HL-60 (cell line): ENCODE measurements at regions not wholly inside any gene's neighbourhood (a gene's known extent, or its start where the extent isn't known, plus 50 kb on each side); places are given as distances from the start of the nearest gene placed in this dataset.

ENCODE experiments used
- DNase-seq, 2 experiments: peaks; one replicate each; pipeline ENCODE4 v3.0.0-alpha.2; 2010 to 2020; ENCODE audit warnings: low read depth in 1 of 2, low spot score in 1 of 2
- H3K27ac ChIP-seq: fragments of 250-450 bp; sonication (Bioruptor Pico); replicated peaks from 2 replicates; pipeline ENCODE4 v1.5.1; 2020; ENCODE audit warnings: mild to moderate bottlenecking, moderate library complexity
- H3K27me3 ChIP-seq: fragments of 250-450 bp; sonication (Bioruptor Pico); 2 replicates; pipeline ENCODE4 v1.5.1; 2021; ENCODE audit warnings: mild to moderate bottlenecking, moderate library complexity; ENCODE audit not compliant: insufficient read depth, poor library complexity, severe bottlenecking
- H3K4me3 ChIP-seq: replicated peaks from 2 replicates; pipeline ENCODE4 v1.5.1; 2011; ENCODE audit warnings: mild to moderate bottlenecking, control low read depth, low read length; ENCODE audit not compliant: insufficient read depth
- GABPA ChIP-seq: IDR thresholded peaks from 2 replicates; pipeline ENCODE4 v1.6.1; 2012; ENCODE audit warnings: low read depth
- POLR2AphosphoS5 ChIP-seq: IDR thresholded peaks from 2 replicates; pipeline ENCODE4 v1.6.1; 2012; ENCODE audit warnings: low read depth
- SPI1 ChIP-seq: IDR thresholded peaks from 2 replicates; pipeline ENCODE4 v1.6.1; 2012; ENCODE audit warnings: low read depth, mild to moderate bottlenecking, borderline replicate concordance
- TF ChIP-seq, protein P1 (sequence below): IDR thresholded peaks from one replicate; pipeline ENCODE4 v1.5.1; 2011; ENCODE audit warnings: low read length, control low read depth, inconsistent platforms; ENCODE audit not compliant: insufficient read depth
- TF ChIP-seq, protein P2 (sequence below): IDR thresholded peaks from 2 replicates; pipeline ENCODE4 v1.6.1; 2012; ENCODE audit warnings: low read depth; ENCODE audit not compliant: insufficient replicate concordance

DNA sequence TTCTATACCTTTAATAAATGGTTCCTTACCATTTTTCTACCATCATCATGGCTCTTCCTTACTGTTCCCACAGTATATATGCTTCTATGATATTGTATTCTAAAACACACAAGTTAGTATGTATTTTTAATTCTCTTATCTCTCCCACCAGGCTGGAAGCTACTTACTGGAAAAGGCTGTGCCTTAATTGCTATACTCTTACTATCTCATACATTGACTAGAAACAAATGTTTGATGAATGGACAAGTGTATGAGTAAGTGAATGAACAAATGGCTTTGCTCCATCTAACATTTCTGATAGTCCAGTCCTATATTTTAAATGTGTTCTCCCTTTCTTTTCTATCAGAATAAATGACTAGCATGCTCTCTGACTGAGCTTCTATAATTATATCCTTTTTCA lies 320.8 kb upstream of the RASGEF1B start:
- no peak overlapping the region for H3K4me3 ChIP-seq
- H3K27me3 ChIP-seq, result no peaks in the 10 kb centered on the region
- no peak for DNase-seq
- TF ChIP-seq SPI1 (no peak), POLR2AphosphoS5 (no peak)
- TF ChIP-seq, protein P1, sequence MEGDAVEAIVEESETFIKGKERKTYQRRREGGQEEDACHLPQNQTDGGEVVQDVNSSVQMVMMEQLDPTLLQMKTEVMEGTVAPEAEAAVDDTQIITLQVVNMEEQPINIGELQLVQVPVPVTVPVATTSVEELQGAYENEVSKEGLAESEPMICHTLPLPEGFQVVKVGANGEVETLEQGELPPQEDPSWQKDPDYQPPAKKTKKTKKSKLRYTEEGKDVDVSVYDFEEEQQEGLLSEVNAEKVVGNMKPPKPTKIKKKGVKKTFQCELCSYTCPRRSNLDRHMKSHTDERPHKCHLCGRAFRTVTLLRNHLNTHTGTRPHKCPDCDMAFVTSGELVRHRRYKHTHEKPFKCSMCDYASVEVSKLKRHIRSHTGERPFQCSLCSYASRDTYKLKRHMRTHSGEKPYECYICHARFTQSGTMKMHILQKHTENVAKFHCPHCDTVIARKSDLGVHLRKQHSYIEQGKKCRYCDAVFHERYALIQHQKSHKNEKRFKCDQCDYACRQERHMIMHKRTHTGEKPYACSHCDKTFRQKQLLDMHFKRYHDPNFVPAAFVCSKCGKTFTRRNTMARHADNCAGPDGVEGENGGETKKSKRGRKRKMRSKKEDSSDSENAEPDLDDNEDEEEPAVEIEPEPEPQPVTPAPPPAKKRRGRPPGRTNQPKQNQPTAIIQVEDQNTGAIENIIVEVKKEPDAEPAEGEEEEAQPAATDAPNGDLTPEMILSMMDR, result no peak
- TF ChIP-seq, protein P2, sequence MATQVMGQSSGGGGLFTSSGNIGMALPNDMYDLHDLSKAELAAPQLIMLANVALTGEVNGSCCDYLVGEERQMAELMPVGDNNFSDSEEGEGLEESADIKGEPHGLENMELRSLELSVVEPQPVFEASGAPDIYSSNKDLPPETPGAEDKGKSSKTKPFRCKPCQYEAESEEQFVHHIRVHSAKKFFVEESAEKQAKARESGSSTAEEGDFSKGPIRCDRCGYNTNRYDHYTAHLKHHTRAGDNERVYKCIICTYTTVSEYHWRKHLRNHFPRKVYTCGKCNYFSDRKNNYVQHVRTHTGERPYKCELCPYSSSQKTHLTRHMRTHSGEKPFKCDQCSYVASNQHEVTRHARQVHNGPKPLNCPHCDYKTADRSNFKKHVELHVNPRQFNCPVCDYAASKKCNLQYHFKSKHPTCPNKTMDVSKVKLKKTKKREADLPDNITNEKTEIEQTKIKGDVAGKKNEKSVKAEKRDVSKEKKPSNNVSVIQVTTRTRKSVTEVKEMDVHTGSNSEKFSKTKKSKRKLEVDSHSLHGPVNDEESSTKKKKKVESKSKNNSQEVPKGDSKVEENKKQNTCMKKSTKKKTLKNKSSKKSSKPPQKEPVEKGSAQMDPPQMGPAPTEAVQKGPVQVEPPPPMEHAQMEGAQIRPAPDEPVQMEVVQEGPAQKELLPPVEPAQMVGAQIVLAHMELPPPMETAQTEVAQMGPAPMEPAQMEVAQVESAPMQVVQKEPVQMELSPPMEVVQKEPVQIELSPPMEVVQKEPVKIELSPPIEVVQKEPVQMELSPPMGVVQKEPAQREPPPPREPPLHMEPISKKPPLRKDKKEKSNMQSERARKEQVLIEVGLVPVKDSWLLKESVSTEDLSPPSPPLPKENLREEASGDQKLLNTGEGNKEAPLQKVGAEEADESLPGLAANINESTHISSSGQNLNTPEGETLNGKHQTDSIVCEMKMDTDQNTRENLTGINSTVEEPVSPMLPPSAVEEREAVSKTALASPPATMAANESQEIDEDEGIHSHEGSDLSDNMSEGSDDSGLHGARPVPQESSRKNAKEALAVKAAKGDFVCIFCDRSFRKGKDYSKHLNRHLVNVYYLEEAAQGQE, result no peak
- no peak overlapping the region for H3K27ac ChIP-seq

DNA sequence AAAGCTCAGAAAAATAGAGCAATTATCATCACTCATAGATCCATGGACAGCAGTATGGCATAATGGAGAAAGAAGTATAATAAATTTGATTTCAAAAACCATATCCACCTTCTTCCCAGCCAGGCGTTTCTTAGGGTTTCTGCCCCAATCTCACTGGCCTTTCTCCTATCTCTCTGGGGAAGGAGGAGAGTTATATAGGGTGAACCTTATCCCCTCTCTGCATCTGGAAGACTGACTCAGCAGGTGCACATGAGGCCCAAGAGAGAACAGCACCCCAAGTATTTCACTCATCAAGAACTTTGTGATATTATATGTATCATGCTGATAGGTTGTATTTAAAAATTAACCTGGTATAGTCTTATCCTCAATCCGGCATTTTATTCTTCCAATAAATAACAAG lies 318.8 kb upstream of the RASGEF1B start:
- Histone ChIP-seq H3K4me3 (no peak overlapping the region), H3K27ac (no peak overlapping the region), H3K27me3 (no peaks in the 10 kb centered on the region)
- TF ChIP-seq POLR2AphosphoS5, result no peak
- TF ChIP-seq, protein P1, result no peak
- no peak for TF ChIP-seq SPI1
- TF ChIP-seq GABPA, result no peak
- DNase-seq, result no peak

DNA sequence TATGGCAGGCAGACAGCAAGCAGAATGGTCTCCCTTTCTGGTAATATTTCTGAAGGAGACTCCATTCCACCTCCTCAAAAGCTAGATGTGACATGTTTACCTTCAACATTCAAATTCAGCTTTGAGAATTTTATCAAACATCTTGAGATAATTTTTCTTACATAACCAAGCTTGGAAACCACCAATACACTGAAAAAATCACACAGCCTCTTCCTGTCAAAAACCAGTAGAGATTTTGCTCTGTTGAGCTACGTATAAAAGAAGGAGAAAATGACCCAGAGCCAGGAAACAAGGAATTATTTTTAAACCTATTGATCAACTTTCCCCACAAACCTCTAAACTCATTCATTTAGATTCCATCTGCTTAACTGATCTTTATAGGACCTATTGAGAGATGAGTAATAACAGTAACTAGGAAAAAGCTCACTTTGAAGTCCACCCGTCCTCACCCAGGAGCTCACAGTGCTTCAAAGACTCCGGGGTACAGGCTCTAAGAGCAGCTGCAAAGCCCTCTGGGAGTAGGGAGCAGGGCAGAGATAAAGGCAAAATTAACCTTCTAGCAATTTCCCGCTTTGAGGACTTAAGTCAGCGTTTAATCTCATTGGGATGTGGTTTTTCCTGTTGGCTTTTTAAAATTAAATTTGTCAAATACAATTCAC lies 318.2 kb upstream of the RASGEF1B start:
- no peak for DNase-seq
- Histone ChIP-seq H3K4me3 (no peak overlapping the region), H3K27me3 (no peaks in the 10 kb centered on the region), H3K27ac (no peak overlapping the region)
- TF ChIP-seq, protein P2, result no peak
- TF ChIP-seq POLR2AphosphoS5, result no peak

DNA sequence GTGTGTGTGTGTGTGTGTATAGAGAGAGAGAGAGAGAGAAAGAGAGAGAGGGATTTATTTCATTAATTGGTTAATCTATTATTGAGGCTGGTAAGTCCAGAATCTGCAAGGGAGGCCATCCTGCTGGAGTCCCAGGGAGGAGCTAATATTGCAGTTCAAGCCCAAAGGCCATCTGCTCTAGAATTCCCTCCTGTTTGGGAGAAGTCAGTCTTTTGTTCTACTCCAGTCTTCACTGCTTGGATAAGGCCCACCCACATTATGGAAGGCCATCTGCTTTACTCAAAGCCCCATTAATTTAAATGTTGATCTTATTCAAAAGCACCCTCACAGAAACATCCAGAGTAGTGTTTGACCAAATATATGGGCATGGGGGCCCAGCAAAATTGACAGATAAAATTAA lies 317.5 kb upstream of the RASGEF1B start:
- no peak overlapping the region for H3K27ac ChIP-seq
- DNase-seq, result no peak
- no peaks in the 10 kb centered on the region for H3K27me3 ChIP-seq
- TF ChIP-seq, protein P2, result no peak
- TF ChIP-seq SPI1 (no peak), POLR2AphosphoS5 (no peak), GABPA (no peak)
- TF ChIP-seq, protein P1, result no peak
- H3K4me3 ChIP-seq, result no peak overlapping the region
